HEK293T (cell line): ENCODE measurements at regions not wholly inside any gene's neighbourhood (a gene's known extent, or its start where the extent isn't known, plus 50 kb on each side); places are given as distances from the start of the nearest gene placed in this dataset.

Experiments
- ARNT ChIP-seq: fragments of 450-650 bp; IDR thresholded peaks from 2 replicates; pipeline ENCODE4 v1.6.1; 2017; ENCODE audit warnings: mild to moderate bottlenecking
- BHLHE40 ChIP-seq: fragments of 450-650 bp; IDR thresholded peaks from 2 replicates; pipeline ENCODE4 v1.6.1; 2016; ENCODE audit warnings: mild to moderate bottlenecking, moderate library complexity, borderline replicate concordance
- FOXK2 ChIP-seq: fragments of 450-650 bp; IDR thresholded peaks from 2 replicates; pipeline ENCODE4 v1.6.1; 2016; ENCODE audit warnings: mild to moderate bottlenecking
- FOXM1 ChIP-seq: fragments of 450-650 bp; IDR thresholded peaks from 2 replicates; pipeline ENCODE4 v1.6.1; 2017; ENCODE audit warnings: mild to moderate bottlenecking, borderline replicate concordance
- LEF1 ChIP-seq: fragments of 450-650 bp; IDR thresholded peaks from 2 replicates; pipeline ENCODE4 v1.6.1; 2017; ENCODE audit warnings: mild to moderate bottlenecking, borderline replicate concordance
- SUZ12 ChIP-seq: fragments of 450-650 bp; IDR thresholded peaks from 2 replicates; pipeline ENCODE4 v1.6.1; 2016; ENCODE audit warnings: mild to moderate bottlenecking
- TARDBP ChIP-seq: fragments of 450-650 bp; IDR thresholded peaks from 2 replicates; pipeline ENCODE4 v1.6.1; 2016

GRCh38 chr6:158868890-158869825 lies 50.0 kb upstream of the EZR start:
- TF ChIP-seq BHLHE40: no peak
- TF ChIP-seq SUZ12: no peak
- TF ChIP-seq ARNT: no peak
- no peak for TF ChIP-seq FOXM1
- no peak for TF ChIP-seq LEF1
- no peak for TF ChIP-seq FOXK2
- TF ChIP-seq TARDBP: no peak
